ENCODE measurements at regions not wholly inside any gene's neighbourhood (a gene's known extent, or its start where the extent isn't known, plus 50 kb on each side); places are given as distances from the start of the nearest gene placed in this dataset.

DNA sequence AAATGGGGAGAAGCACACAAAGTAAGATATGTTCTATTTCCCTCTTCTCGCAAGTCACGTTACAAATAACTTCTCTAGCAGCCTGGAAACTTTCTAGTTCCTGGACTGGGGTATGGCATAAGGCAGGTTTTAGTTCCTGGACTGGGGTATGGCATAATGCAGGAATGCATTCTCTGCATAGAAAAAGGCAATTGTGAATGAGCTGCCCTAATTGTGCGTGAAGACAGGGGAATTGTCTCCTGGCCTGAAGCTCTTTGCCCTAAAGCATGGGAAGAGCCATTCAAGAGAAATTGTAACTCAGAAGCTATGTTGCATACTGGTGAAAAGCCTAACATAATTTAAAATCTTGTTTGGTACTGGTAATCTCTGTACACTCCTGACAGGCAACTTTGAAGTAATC lies 54.3 kb upstream of the CBLB start:
- H3K4me3 Mint-ChIP-seq: no peak overlapping the region
- no peak overlapping the region for H3K27ac Mint-ChIP-seq
- H3K9me3 Mint-ChIP-seq: peaks cover 34% of the 10 kb centered on the region
- H3K36me3 Mint-ChIP-seq (ENCODE audit: low read depth): peaks cover 17% of the 10 kb centered on the region
- CTCF ChIA-PET: no interaction called here
- POLR2A ChIA-PET: interaction anchor here (0.7 kb wide), 1 partner anchor 1233 kb away, joined by 3 read pairs; no protein-coding TSS in a partner anchor
- peaks cover 14% of the 10 kb centered on the region for H3K4me1 Mint-ChIP-seq
- no peak for DNase-seq
- no peaks in the 10 kb centered on the region for H3K27me3 Mint-ChIP-seq

- POLR2A ChIA-PET: no interaction called here
- H3K9me3 Mint-ChIP-seq: peaks cover 6% of the 10 kb centered on the region
These were observed 58.9 kb upstream of the CBLB start for GRCh38 chr3:105927741-105928140.

GRCh38 chr3:105930733-105931132 lies 61.9 kb upstream of the CBLB start:
- peaks cover 3% of the 10 kb centered on the region for H3K36me3 Mint-ChIP-seq (ENCODE audit: low read depth)
- ChIA-PET CTCF (no interaction called here), POLR2A (no interaction called here)
- no peak overlapping the region for H3K4me3 Mint-ChIP-seq
- peaks cover 4% of the 10 kb centered on the region for H3K9me3 Mint-ChIP-seq
- H3K27ac Mint-ChIP-seq: no peak overlapping the region
- peaks cover 2% of the 10 kb centered on the region for H3K4me1 Mint-ChIP-seq
- no peaks in the 10 kb centered on the region for H3K27me3 Mint-ChIP-seq
- no peak for DNase-seq

More at GRCh38 chr3:105927741-105928140, 58.9 kb upstream of the CBLB start:
- DNase-seq: no peak
- Mint-ChIP-seq H3K36me3 (ENCODE audit: low read depth) (peaks cover 3% of the 10 kb centered on the region), H3K27me3 (no peaks in the 10 kb centered on the region), H3K4me1 (no peaks in the 10 kb centered on the region), H3K27ac (no peak overlapping the region), H3K4me3 (no peak overlapping the region)
- CTCF ChIA-PET: no interaction called here

- no peaks in the 10 kb centered on the region for H3K27me3 Mint-ChIP-seq
- H3K9me3 Mint-ChIP-seq: peaks cover 9% of the 10 kb centered on the region
- POLR2A ChIA-PET: no interaction called here
- H3K27ac Mint-ChIP-seq: no peak overlapping the region
- CTCF ChIA-PET: no interaction called here
- no peak overlapping the region for H3K4me3 Mint-ChIP-seq
- peaks cover 3% of the 10 kb centered on the region for H3K36me3 Mint-ChIP-seq (ENCODE audit: low read depth)
- DNase-seq: no peak
- H3K4me1 Mint-ChIP-seq: peaks cover 2% of the 10 kb centered on the region
These were observed 62.7 kb upstream of the CBLB start for GRCh38 chr3:105931500-105931899.

- Mint-ChIP-seq H3K4me3 (no peak overlapping the region), H3K4me1 (peaks cover 2% of the 10 kb centered on the region), H3K27me3 (no peaks in the 10 kb centered on the region), H3K27ac (no peak overlapping the region), H3K9me3 (peaks cover 9% of the 10 kb centered on the region), H3K36me3 (ENCODE audit: low read depth) (peaks cover 3% of the 10 kb centered on the region)
- POLR2A ChIA-PET: no interaction called here
- no peak for DNase-seq
- CTCF ChIA-PET: no interaction called here
These were observed 65.1 kb upstream of the CBLB start for GRCh38 chr3:105933871-105934270.

DNA sequence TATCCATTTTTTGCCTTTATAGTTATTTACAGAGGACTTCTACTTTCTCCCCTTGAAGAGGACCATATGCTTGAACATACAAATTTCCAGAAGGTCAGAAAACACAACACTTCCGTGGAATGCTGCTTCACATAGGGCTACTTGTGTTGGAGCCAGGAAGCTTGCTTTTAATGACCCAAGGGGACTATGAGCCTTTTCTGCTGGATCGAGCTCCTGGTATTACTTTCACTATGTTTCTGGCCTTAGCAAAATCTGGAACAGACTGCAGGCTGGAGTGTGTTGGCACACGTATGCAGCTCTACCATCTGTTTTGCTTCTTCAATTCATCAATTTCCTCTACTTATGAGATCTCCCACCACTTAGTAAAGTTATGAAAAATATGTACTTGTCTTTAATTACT lies 69.3 kb upstream of the CBLB start:
- DNase-seq: no peak
- POLR2A ChIA-PET: no interaction called here
- no peak overlapping the region for H3K27ac Mint-ChIP-seq
- H3K27me3 Mint-ChIP-seq: no peaks in the 10 kb centered on the region
- peaks cover 5% of the 10 kb centered on the region for H3K9me3 Mint-ChIP-seq
- H3K36me3 Mint-ChIP-seq (ENCODE audit: low read depth): no peaks in the 10 kb centered on the region
- H3K4me3 Mint-ChIP-seq: no peak overlapping the region
- peaks cover 2% of the 10 kb centered on the region for H3K4me1 Mint-ChIP-seq
- CTCF ChIA-PET: no interaction called here

- CTCF ChIA-PET: no interaction called here
- POLR2A ChIA-PET: no interaction called here
- no peaks in the 10 kb centered on the region for H3K36me3 Mint-ChIP-seq (ENCODE audit: low read depth)
These were observed 70.0 kb upstream of the CBLB start for GRCh38 chr3:105938806-105939205.

GRCh38 chr3:105944276-105944675 lies 75.5 kb upstream of the CBLB start:
- ChIA-PET POLR2A (no interaction called here), CTCF (no interaction called here)
- no peaks in the 10 kb centered on the region for H3K9me3 Mint-ChIP-seq
- no peak for DNase-seq
- no peak overlapping the region for H3K27ac Mint-ChIP-seq
- no peaks in the 10 kb centered on the region for H3K4me1 Mint-ChIP-seq
- no peaks in the 10 kb centered on the region for H3K27me3 Mint-ChIP-seq
- H3K36me3 Mint-ChIP-seq (ENCODE audit: low read depth): no peaks in the 10 kb centered on the region
- no peak overlapping the region for H3K4me3 Mint-ChIP-seq

More at GRCh38 chr3:105938806-105939205, 70.0 kb upstream of the CBLB start:
- Mint-ChIP-seq H3K27ac (no peak overlapping the region), H3K4me3 (no peak overlapping the region), H3K27me3 (no peaks in the 10 kb centered on the region), H3K4me1 (peaks cover 2% of the 10 kb centered on the region), H3K9me3 (peaks cover 5% of the 10 kb centered on the region)
- no peak for DNase-seq

- Mint-ChIP-seq H3K27ac (no peak overlapping the region), H3K27me3 (no peaks in the 10 kb centered on the region), H3K4me3 (no peak overlapping the region), H3K4me1 (no peaks in the 10 kb centered on the region), H3K9me3 (no peaks in the 10 kb centered on the region), H3K36me3 (ENCODE audit: low read depth) (no peaks in the 10 kb centered on the region)
- POLR2A ChIA-PET: no interaction called here
- DNase-seq: no peak
- CTCF ChIA-PET: no interaction called here
These were observed 75.9 kb upstream of the CBLB start for GRCh38 chr3:105944721-105945120.

- H3K36me3 Mint-ChIP-seq (ENCODE audit: low read depth): no peaks in the 10 kb centered on the region
- H3K4me3 Mint-ChIP-seq: no peak overlapping the region
- H3K9me3 Mint-ChIP-seq: no peaks in the 10 kb centered on the region
- CTCF ChIA-PET: no interaction called here
- H3K4me1 Mint-ChIP-seq: no peaks in the 10 kb centered on the region
- no peaks in the 10 kb centered on the region for H3K27me3 Mint-ChIP-seq
- DNase-seq: no peak
- POLR2A ChIA-PET: no interaction called here
- no peak overlapping the region for H3K27ac Mint-ChIP-seq
These were observed 79.3 kb upstream of the CBLB start for GRCh38 chr3:105948101-105948500.

DNA sequence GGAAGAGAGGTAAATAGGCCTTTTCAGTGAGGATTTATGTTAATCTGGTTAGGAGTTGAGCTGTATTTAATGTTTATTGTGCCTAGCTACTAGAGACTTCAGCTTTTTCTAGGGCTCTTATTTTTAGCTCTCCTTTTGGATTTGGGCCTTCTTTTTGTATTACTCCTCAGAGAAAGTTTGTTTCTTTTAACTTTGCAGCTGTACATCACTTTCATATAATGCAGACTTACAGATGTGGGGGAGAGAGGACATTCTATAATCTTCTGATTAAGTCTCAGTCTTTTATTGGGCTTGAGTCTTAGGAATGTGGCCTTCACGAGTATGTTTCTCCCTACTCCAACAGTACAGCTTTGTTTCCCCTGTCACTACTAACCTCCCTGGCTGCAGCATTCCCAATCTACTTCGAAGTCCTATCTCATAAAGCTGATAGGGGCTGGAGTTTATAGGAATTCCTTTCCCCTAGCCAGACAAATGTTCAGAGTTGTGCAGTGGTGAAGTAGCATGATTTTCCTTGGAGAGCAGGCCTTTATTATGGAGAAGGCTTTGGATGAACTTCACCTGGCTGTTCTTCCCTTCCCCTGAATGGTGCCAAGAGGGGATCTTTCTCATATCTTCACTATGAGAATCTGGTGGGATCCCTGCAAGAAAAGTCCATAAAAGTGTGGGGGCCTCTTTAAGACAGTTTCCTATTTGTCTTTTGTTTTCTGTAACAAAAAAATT lies 82.2 kb upstream of the CBLB start:
- ChIA-PET POLR2A (no interaction called here), CTCF (no interaction called here)
- H3K36me3 Mint-ChIP-seq (ENCODE audit: low read depth): no peaks in the 10 kb centered on the region
- no peak for DNase-seq
- H3K27ac Mint-ChIP-seq: no peak overlapping the region
- H3K9me3 Mint-ChIP-seq: no peaks in the 10 kb centered on the region
- no peaks in the 10 kb centered on the region for H3K4me1 Mint-ChIP-seq
- H3K27me3 Mint-ChIP-seq: no peaks in the 10 kb centered on the region
- no peak overlapping the region for H3K4me3 Mint-ChIP-seq

- H3K9me3 Mint-ChIP-seq: no peaks in the 10 kb centered on the region
- no peaks in the 10 kb centered on the region for H3K27me3 Mint-ChIP-seq
- POLR2A ChIA-PET: no interaction called here
- no peaks in the 10 kb centered on the region for H3K4me1 Mint-ChIP-seq
- CTCF ChIA-PET: no interaction called here
- H3K4me3 Mint-ChIP-seq: no peak overlapping the region
- no peaks in the 10 kb centered on the region for H3K36me3 Mint-ChIP-seq (ENCODE audit: low read depth)
- DNase-seq: no peak
- no peak overlapping the region for H3K27ac Mint-ChIP-seq
These were observed 85.0 kb upstream of the CBLB start for GRCh38 chr3:105953831-105954230.

- Mint-ChIP-seq H3K27ac (no peak overlapping the region), H3K9me3 (peaks cover 5% of the 10 kb centered on the region), H3K36me3 (ENCODE audit: low read depth) (no peaks in the 10 kb centered on the region), H3K4me3 (no peak overlapping the region), H3K4me1 (no peaks in the 10 kb centered on the region), H3K27me3 (no peaks in the 10 kb centered on the region)
- DNase-seq: no peak
- ChIA-PET POLR2A (no interaction called here), CTCF (no interaction called here)
These were observed 87.5 kb upstream of the CBLB start for GRCh38 chr3:105956306-105956705.

GRCh38 chr3:105957722-105958121 lies 88.9 kb upstream of the CBLB start:
- no peak for DNase-seq
- no peak overlapping the region for H3K4me3 Mint-ChIP-seq
- ChIA-PET CTCF (no interaction called here), POLR2A (no interaction called here)
- no peaks in the 10 kb centered on the region for H3K27me3 Mint-ChIP-seq
- no peak overlapping the region for H3K27ac Mint-ChIP-seq
- peaks cover 7% of the 10 kb centered on the region for H3K9me3 Mint-ChIP-seq
- H3K36me3 Mint-ChIP-seq (ENCODE audit: low read depth): no peaks in the 10 kb centered on the region
- H3K4me1 Mint-ChIP-seq: no peaks in the 10 kb centered on the region

Data from activated CD4-positive, alpha-beta memory T cell treated with anti-CD3 and anti-CD28 coated beads, Interleukin-2, amount 10 ng/mL, durations not matched to agents 7 days and 5 days (primary cell).